GM23248 (cell line): ENCODE measurements at regions not wholly inside any gene's neighbourhood (a gene's known extent, or its start where the extent isn't known, plus 50 kb on each side); places are given as distances from the start of the nearest gene placed in this dataset. TPM values are rescaled to one million over a fixed set of nuclear protein-coding genes. Genes with fewer than 3 reads are reported as not detected.

ENCODE experiments used
- DNase-seq: peaks from one replicate; pipeline ENCODE4 v3.0.0-alpha.2; 2015
- H2AFZ ChIP-seq: fragments of 200-600 bp; sonication (generic); 2 replicates; pipeline ENCODE4 v1.6.1; 2016; ENCODE audit warnings: antibody characterized with exemption
- H3F3A ChIP-seq: fragments of 200-600 bp; sonication (generic); 2 replicates; pipeline ENCODE4 v1.6.1; 2016; ENCODE audit warnings: mild to moderate bottlenecking, antibody characterized with exemption, mixed run types; ENCODE audit not compliant: insufficient read depth
- H3K27ac ChIP-seq: fragments of 200-600 bp; sonication (generic); 2 replicates; pipeline ENCODE4 v1.5.1; 2016; ENCODE audit warnings: mild to moderate bottlenecking
- H3K27me3 ChIP-seq: fragments of 200-600 bp; sonication (generic); replicated peaks from 2 replicates; pipeline ENCODE4 v1.6.1; 2016; ENCODE audit warnings: mild to moderate bottlenecking; ENCODE audit not compliant: insufficient read depth
- H3K36me3 ChIP-seq: fragments of 200-600 bp; sonication (generic); 2 replicates; pipeline ENCODE4 v1.6.1; 2016; ENCODE audit warnings: low read depth, mild to moderate bottlenecking
- H3K4me1 ChIP-seq: fragments of 200-600 bp; sonication (generic); 2 replicates; pipeline ENCODE4 v1.6.1; 2016; ENCODE audit warnings: mild to moderate bottlenecking; ENCODE audit not compliant: insufficient read depth
- H3K4me2 ChIP-seq: fragments of 200-600 bp; sonication (generic); one replicate; pipeline ENCODE4 v1.6.1; 2016; ENCODE audit warnings: mild to moderate bottlenecking; ENCODE audit not compliant: unreplicated experiment
- H3K4me3 ChIP-seq: fragments of 200-600 bp; sonication (generic); 2 replicates; pipeline ENCODE4 v1.5.1; 2016; ENCODE audit warnings: mild to moderate bottlenecking
- H3K79me2 ChIP-seq: fragments of 200-600 bp; sonication (generic); 2 replicates; pipeline ENCODE4 v1.6.1; 2016; ENCODE audit warnings: mild to moderate bottlenecking; ENCODE audit not compliant: insufficient read depth
- H3K9ac ChIP-seq: fragments of 200-600 bp; sonication (generic); 2 replicates; pipeline ENCODE4 v1.6.1; 2016; ENCODE audit warnings: mild to moderate bottlenecking
- H3K9me2 ChIP-seq: fragments of 200-600 bp; sonication (generic); 2 replicates; pipeline ENCODE4 v1.6.1; 2016; ENCODE audit warnings: mixed run types, mild to moderate bottlenecking, moderate library complexity; ENCODE audit not compliant: insufficient read depth
- H3K9me3 ChIP-seq: fragments of 200-600 bp; sonication (generic); one replicate; pipeline ENCODE4 v1.6.1; 2017; ENCODE audit warnings: low read depth
- H4K20me1 ChIP-seq: fragments of 200-600 bp; sonication (generic); 2 replicates; pipeline ENCODE4 v1.6.0; 2016; ENCODE audit not compliant: insufficient read depth
- EZH2 ChIP-seq: fragments of 200-600 bp; sonication (generic); IDR thresholded peaks from 2 replicates; pipeline ENCODE4 v1.6.1; 2018; ENCODE audit warnings: antibody characterized with exemption, mild to moderate bottlenecking; ENCODE audit not compliant: insufficient read depth, poor library complexity, severe bottlenecking
- EZH2phosphoT487 ChIP-seq: fragments of 200-600 bp; sonication (generic); IDR thresholded peaks from 2 replicates; pipeline ENCODE4 v1.6.1; 2018; ENCODE audit warnings: antibody characterized with exemption, moderate library complexity, mild to moderate bottlenecking, low read depth; ENCODE audit not compliant: insufficient read depth
- WGBS, 2 experiments: methylation state at CpG; one replicate each; pipeline ENCODE4 v1.1.6; 2015 to 2017; ENCODE audit warnings: low lambda C conversion rate in 2 of 2, low coverage in 1 of 2; ENCODE audit errors: missing lambda C conversion rate in 2 of 2; 5-methylcytosine and 5-hydroxymethylcytosine counted together
- in situ Hi-C: fragments of 300-500 bp; cut with MboI; formaldehyde crosslinking; loops from 2 replicates; pipeline ENCODE4 v1.15.0; 2020
- small RNA-seq: library from RNA; depleted of rRNA; stranded (forward); fragments of <200 nt; gene quantifications from one replicate; pipeline ENCODE3, GENCODE V24; 2014; ENCODE audit warnings: low read depth, low replicate concordance

- H3K4me1 ChIP-seq, result no peaks in the 10 kb centered on the region
- no peaks in the 10 kb centered on the region for H3K27me3 ChIP-seq
These were observed 62.9 kb upstream of the IZUMO3 start for GRCh38 chr9:24608599-24608998.

GRCh38 chr9:24602693-24603352 is 57.1 kb upstream of the IZUMO3 start:
- WGBS, 2 experiments, result 23 to 25% methylated on average over 4 of the region's 4 CpGs
- Histone ChIP-seq H3K9ac (no peak overlapping the region), H4K20me1 (no peaks in the 10 kb centered on the region), H3F3A (no peaks in the 10 kb centered on the region), H3K27ac (no peak overlapping the region), H3K4me2 (no peak overlapping the region), H3K4me3 (no peak overlapping the region), H3K4me1 (no peaks in the 10 kb centered on the region), H3K27me3 (no peaks in the 10 kb centered on the region), H3K36me3 (no peaks in the 10 kb centered on the region), H3K9me3 (no peaks in the 10 kb centered on the region), H3K9me2 (no peaks in the 10 kb centered on the region), H2AFZ (no peak overlapping the region), H3K79me2 (no peaks in the 10 kb centered on the region)
- DNase-seq, result no peak
- no peak for TF ChIP-seq EZH2
- in situ Hi-C loops, result no loop called here

More at GRCh38 chr9:24608599-24608998, 62.9 kb upstream of the IZUMO3 start:
- Histone ChIP-seq H3K9me2 (no peaks in the 10 kb centered on the region), H2AFZ (no peak overlapping the region), H3K79me2 (no peaks in the 10 kb centered on the region), H3K4me2 (no peak overlapping the region), H3K36me3 (no peaks in the 10 kb centered on the region), H3K9me3 (no peaks in the 10 kb centered on the region), H3K27ac (no peak overlapping the region), H3K9ac (no peak overlapping the region), H3K4me3 (no peak overlapping the region), H3F3A (no peaks in the 10 kb centered on the region), H4K20me1 (no peaks in the 10 kb centered on the region)
- 7 to 16% methylated on average over 5 of the region's 5 CpGs for WGBS, 2 experiments
- TF ChIP-seq EZH2 (no peak), EZH2phosphoT487 (no peak)
- DNase-seq, result no peak
- in situ Hi-C loops, result no loop called here

Small RNA genes in the stretch of these regions (small RNA-seq; reads per million reads assigned to genes)
- not detected for gene RMRPP5
